ENCODE measurements at regions not wholly inside any gene's neighbourhood (a gene's known extent, or its start where the extent isn't known, plus 50 kb on each side); places are given as distances from the start of the nearest gene placed in this dataset.

DNA sequence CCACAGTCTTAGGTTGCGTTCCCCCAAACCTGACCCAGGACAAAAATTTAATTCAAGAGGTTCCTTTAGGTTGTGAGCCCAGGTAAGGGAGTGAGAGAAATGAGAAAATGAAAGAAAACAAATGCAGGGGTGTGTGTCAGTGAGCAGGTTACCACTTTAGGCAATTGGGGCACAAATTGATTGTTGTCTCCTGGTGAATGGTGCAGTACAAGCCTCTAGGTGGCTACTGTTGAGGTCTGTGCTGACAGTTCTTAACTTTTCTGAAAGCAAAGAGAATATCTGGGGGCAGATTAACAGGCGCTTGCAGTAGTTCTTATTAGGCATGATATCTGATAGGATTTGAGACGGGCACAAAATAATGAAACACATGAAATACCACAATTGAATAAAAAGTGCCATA, 894.6 kb downstream of the FAM181B start:
- no peak overlapping the region for H3K4me3 ChIP-seq
- DNase-seq = no peak
- H3K9me3 ChIP-seq = no peaks in the 10 kb centered on the region
- H3K27me3 ChIP-seq = no peaks in the 10 kb centered on the region
- in situ Hi-C loops (cut with MboI; ENCODE audit: low sequenced_read_pairs in 4 of 4) = no loop called here
- H3K36me3 ChIP-seq = no peaks in the 10 kb centered on the region
- H3K4me1 ChIP-seq = no peaks in the 10 kb centered on the region
- no peak for ATAC-seq
- H3K27ac ChIP-seq = no peak overlapping the region
- intact Hi-C loops (cut with DNase I; ENCODE audit: low total_unique reads) = no loop called here
- TF ChIP-seq, protein P1, sequence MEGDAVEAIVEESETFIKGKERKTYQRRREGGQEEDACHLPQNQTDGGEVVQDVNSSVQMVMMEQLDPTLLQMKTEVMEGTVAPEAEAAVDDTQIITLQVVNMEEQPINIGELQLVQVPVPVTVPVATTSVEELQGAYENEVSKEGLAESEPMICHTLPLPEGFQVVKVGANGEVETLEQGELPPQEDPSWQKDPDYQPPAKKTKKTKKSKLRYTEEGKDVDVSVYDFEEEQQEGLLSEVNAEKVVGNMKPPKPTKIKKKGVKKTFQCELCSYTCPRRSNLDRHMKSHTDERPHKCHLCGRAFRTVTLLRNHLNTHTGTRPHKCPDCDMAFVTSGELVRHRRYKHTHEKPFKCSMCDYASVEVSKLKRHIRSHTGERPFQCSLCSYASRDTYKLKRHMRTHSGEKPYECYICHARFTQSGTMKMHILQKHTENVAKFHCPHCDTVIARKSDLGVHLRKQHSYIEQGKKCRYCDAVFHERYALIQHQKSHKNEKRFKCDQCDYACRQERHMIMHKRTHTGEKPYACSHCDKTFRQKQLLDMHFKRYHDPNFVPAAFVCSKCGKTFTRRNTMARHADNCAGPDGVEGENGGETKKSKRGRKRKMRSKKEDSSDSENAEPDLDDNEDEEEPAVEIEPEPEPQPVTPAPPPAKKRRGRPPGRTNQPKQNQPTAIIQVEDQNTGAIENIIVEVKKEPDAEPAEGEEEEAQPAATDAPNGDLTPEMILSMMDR (IDR thresholded peaks at IDR 0.05 in 4 of 5, conservative IDR thresholded peaks at IDR 0.05 in 1 of 5) = no peak
- TF ChIP-seq POLR2A (IDR thresholded peaks at IDR 0.05) = no peak

DNA sequence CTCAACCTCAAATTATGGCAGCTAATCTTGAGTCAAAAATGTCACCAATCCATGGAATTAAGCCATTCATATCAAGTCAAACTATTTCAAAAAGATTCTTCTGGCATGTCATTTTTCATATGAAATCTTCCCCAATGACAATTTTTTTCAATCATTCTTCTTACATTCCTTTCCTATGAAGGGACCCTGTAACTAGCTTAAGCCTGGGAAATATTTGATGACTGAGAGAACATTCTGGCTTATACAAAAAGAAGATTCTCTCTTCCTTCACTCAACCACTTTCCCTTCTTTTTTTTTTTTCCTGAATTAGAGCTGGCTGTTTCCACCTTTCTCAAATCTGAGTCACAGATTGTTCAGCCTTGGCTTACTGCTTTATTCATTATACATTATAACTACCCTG, 903.7 kb downstream of the FAM181B start:
- no peaks in the 10 kb centered on the region for H3K9me3 ChIP-seq
- TF ChIP-seq, protein P1 (IDR thresholded peaks at IDR 0.05 in 4 of 5, conservative IDR thresholded peaks at IDR 0.05 in 1 of 5) = no peak
- no peak for TF ChIP-seq POLR2A (IDR thresholded peaks at IDR 0.05)
- no peaks in the 10 kb centered on the region for H3K27me3 ChIP-seq
- H3K27ac ChIP-seq = no peak overlapping the region
- H3K4me3 ChIP-seq = no peak overlapping the region
- in situ Hi-C loops (cut with MboI; ENCODE audit: low sequenced_read_pairs in 4 of 4) = no loop called here
- no peaks in the 10 kb centered on the region for H3K4me1 ChIP-seq
- ATAC-seq (no peak), DNase-seq (no peak)
- no peaks in the 10 kb centered on the region for H3K36me3 ChIP-seq
- intact Hi-C loops (cut with DNase I; ENCODE audit: low total_unique reads) = no loop called here

DNA sequence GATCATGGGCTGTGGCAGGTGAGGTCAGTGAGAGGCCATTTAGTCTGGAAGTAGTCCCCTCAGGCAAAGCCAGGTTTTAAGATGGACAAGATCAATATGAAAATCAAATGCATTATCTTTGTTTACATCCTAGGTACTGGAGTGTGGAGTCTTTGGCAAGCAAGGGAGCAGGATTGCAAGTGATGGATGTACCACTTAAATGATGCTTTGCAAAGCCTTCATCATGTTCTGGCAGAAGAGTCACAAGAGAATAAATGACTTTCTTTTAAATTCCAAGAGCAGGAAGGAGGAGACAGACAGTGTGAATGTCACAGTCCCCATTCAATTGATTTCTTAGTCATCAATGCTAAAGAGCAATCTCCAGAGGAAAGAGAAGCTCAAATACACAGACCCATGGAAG, 908.3 kb downstream of the FAM181B start:
- intact Hi-C loops (cut with DNase I; ENCODE audit: low total_unique reads) (no loop called here), in situ Hi-C loops (cut with MboI; ENCODE audit: low sequenced_read_pairs in 4 of 4) (no loop called here)
- Histone ChIP-seq H3K4me3 (no peak overlapping the region), H3K27me3 (no peaks in the 10 kb centered on the region), H3K4me1 (no peaks in the 10 kb centered on the region), H3K36me3 (no peaks in the 10 kb centered on the region), H3K9me3 (no peaks in the 10 kb centered on the region), H3K27ac (no peak overlapping the region)
- ATAC-seq (no peak), DNase-seq (no peak)
- TF ChIP-seq, protein P1 (IDR thresholded peaks at IDR 0.05 in 4 of 5, conservative IDR thresholded peaks at IDR 0.05 in 1 of 5) = no peak
- no peak for TF ChIP-seq POLR2A (IDR thresholded peaks at IDR 0.05)

DNA sequence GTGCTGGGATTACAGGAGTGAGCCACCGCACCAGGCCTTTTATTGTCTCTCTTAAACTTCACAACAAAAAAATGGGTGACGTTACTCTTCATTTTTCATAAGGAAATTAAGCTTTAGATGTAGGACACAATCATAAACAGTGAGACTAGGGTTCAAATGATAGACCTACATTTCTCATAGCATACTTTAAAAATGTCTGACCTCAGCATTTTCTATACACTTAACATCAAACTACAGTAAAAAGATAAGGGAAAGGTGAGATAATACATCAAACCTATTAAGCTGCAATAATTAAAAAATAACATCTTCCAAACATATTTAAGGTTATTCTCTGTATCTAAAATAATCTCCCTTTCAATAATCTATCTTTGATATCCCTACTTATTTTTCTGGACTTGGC, 914.2 kb downstream of the FAM181B start:
- H3K4me3 ChIP-seq = no peak overlapping the region
- H3K9me3 ChIP-seq = no peaks in the 10 kb centered on the region
- DNase-seq = no peak
- intact Hi-C loops (cut with DNase I; ENCODE audit: low total_unique reads) = no loop called here
- no peak for ATAC-seq
- TF ChIP-seq, protein P1 (IDR thresholded peaks at IDR 0.05 in 4 of 5, conservative IDR thresholded peaks at IDR 0.05 in 1 of 5) = no peak
- TF ChIP-seq POLR2A (IDR thresholded peaks at IDR 0.05) = no peak
- H3K27ac ChIP-seq = no peak overlapping the region
- H3K36me3 ChIP-seq = no peaks in the 10 kb centered on the region
- in situ Hi-C loops (cut with MboI; ENCODE audit: low sequenced_read_pairs in 4 of 4) = no loop called here
- no peaks in the 10 kb centered on the region for H3K4me1 ChIP-seq
- H3K27me3 ChIP-seq = no peaks in the 10 kb centered on the region

DNA sequence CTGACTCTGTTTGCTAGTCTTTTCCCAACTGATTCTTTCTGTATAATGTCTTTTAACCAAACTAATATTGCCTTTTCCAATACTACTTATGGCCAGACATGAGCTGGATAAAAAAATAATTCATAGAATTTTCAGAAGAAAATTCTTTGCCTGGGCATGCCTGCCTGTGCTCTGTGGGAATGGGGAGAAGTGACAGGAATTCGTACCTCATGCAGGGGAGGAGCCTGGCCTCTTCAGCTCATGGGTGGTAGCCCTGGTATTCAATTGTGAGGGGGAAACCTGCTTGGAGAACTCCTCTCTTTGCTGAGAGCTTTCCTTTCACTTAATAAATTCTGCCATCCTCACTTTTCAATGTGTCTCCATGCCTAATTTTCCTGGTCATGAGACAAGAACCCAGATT, 928.8 kb downstream of the FAM181B start:
- H3K36me3 ChIP-seq = no peaks in the 10 kb centered on the region
- no peak overlapping the region for H3K27ac ChIP-seq
- DNase-seq (no peak), ATAC-seq (no peak)
- H3K4me1 ChIP-seq = no peaks in the 10 kb centered on the region
- in situ Hi-C loops (cut with MboI; ENCODE audit: low sequenced_read_pairs in 4 of 4) = no loop called here
- no peaks in the 10 kb centered on the region for H3K9me3 ChIP-seq
- no peaks in the 10 kb centered on the region for H3K27me3 ChIP-seq
- no peak overlapping the region for H3K4me3 ChIP-seq
- TF ChIP-seq, protein P1 (IDR thresholded peaks at IDR 0.05 in 4 of 5, conservative IDR thresholded peaks at IDR 0.05 in 1 of 5) = no peak
- no peak for TF ChIP-seq POLR2A (IDR thresholded peaks at IDR 0.05)
- intact Hi-C loops (cut with DNase I; ENCODE audit: low total_unique reads) = no loop called here

Data from gastrocnemius medialis (tissue), 4 donors.